ENCODE measurements at regions not wholly inside any gene's neighbourhood (a gene's known extent, or its start where the extent isn't known, plus 50 kb on each side); places are given as distances from the start of the nearest gene placed in this dataset.

DNA sequence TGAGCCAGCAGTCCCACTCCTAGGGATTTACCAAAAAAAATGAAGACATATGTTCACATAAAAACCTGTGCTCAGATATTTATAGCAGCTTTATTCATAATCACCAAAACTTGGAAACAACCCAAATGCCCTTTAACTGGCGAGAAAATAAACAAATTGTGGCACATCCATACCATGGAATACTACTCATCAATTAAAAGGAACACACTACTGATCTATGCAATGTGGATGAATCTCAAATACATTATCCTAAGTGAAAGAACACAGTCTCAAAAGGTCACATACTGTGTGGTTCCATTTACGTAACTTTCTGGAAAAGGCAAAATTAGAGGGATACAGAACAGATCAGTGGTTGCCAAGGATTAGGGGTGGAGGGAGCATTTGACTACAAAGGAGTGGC, 394.5 kb downstream of the SHQ1 start:
- no peak for DNase-seq

DNA sequence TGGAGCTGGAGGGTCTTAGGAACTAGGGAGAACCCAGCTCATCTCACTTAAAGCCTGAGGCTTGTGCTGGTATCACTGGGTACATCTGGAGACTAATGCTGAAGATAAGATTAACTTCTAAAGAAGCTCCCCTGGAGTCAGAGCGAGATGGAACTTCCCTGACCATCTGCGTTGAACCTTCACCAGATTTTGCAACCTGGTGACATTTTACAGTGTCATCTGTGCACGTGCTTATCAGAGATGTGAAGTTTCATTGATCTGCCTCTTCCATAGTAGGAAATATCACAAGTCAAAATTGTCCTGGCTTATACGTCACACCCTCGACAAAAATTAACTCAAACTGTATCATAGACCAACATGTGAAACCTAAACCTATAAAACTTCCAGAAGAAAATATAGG, 395.5 kb downstream of the SHQ1 start:
- no peak for DNase-seq

DNA sequence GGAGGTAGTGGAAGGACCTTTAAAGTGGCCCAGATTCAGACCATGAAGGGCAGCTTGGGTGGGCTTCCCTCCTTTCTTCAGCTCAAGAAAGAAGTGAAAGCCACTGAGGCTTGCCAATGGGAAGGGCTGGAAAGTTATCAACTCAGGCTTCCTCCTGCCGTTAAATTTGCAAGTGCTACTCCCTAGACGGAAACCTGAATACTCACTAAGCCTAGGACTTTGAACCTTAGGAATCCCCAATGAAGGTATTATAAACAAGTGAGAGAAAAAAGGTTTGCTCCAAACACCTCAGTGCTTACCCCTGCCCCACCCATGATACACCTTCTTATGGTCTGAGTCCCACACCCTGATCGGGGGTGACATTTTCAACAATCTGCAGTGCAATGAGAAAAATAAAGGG, 396.4 kb downstream of the SHQ1 start:
- DNase-seq: no peak

DNA sequence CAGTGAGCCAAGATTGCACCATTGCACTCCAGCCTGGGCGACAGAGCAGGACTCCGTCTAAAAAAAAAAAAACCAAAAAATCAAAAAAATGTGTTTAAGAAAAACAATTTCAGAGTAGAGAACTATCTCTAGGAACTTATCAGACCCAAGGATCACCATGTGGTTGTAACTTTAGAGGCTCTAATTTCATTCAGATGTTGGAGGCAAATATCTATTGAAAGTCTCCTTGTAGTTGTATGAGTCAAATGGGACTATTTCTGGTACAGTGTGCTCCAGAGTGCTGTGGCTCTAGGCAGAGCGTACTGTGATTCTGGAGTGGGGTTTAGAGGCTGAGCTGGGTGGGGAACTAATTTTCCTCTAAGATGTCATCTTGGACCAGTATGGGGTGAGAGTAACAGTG, 398.7 kb downstream of the SHQ1 start:
- DNase-seq: no peak

DNA sequence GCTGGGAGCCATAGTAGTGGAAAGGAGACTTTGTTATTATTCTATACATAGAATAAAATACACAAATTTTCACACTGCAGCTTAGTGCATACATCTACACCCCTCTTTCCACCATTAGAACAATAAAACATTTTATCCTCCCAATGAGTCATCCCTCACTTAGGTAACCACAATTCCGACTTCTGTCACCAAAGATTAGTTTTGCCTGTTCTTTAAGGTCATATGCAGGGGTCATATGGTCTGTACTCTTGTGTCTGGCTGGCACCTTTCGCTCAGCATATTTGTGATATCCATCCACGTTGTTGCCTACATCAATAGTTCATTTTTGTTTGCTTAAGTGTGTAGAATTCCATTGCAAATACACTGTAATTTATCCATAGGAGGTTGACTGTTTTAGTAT, 399.4 kb downstream of the SHQ1 start:
- DNase-seq: no peak

DNA sequence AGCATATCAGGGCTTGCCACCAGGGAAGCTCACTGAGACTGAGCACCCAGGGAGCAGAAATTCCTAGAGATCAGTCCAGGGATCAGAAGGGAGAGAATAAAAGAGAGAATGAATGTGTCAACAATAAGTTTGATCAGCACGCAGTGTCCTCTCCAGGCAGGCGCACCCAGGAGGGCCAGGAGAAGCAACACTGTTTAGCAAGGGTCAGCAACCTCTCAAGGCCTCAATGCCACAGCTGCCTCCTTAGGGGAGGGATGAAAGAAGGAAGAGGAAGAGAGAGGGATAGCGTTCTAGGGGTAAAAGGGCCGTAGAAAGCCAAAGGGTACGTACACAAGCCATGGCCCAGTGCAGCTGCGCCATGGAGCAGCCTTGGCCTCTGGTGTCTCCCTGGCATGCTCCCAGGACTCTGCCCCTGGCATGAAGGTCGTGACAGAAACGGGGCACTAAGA, 399.8 kb downstream of the SHQ1 start:
- DNase-seq: no peak

DNA sequence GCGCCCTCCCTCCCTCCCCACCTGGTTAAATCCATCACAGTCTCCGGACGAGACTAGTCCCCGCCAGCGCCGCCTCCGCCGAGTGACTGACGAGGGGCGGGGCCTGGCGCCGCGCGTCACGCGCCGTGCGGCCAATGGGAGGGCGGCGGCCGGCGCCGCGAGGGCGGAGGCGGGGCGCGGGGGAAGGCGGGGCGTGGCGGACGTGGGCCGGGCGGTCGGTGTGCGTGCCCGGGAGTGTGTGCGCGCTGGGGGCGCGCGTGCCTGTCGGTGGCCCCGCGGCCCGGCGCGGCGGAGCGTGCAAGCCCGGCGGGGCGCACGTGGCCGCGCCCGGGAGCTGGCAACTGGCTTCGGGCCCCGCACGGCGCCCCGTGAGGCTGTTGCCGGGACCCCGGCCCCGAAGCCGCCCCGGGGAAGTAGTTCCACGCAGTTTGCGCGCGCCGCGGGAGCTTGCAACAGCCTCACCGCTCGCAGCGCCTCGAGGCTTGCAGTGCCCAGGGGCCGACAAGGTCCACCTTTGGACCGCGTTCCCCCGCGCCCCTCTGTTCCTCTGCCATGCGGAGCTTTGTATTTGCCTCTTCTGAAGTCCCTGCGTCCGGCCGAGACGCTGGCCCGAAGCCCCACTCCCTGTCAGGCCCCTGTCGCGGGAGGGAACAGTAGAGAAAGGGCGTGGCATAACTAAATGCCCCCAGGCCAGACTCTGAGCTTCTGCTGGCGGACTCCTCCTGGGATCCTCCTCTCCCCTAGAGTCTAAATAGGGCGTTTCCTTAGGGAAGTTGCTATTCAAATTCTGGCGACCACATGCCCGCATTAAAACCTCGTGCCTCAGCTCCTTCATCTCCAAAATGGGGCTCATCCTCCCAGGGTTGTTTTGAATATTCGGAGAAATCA, 400.9 kb downstream of the SHQ1 start:
- DNase-seq: peak; percentile 6

DNA sequence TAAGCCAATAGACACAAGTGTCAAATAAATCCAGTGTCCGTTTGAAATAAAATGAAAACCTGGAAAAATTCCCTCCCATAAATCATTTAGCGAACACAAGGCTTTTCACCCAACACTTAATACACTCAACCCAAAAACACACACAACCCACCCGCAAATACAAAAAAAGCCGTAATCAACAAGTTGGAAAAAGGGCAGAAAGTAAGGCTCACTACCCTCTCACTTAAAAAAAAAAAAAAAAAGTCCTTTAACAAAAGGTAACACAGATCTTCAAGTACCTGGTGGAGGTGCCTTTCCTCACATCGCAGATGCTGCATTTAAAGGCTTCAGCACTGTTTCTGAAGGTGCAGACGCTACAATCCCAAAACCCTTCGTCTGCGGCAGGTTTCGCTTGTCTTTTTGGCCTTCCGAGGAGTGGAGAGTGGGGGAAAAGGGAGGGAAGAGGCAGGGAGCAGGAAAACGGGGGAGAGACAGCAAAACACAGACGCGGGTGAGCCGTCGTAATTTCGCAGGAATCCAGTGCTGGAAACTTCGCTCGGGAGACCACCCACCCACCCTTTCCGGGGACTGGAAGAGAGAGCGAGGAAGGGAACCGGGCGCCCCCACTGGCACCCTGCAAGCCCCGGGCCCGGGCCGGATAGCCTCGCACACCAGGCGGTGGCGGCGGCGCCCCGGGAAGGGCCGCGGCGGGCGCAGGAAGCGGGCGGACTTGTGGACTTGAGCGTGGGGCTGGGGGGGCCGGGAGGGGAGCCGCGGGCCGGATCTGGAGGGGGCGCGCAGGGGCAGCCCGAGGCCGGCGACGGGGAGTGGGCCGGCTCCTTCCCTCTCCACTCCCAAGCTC, 401.8 kb downstream of the SHQ1 start, which contains the start of gene RYBP:
Gene RYBP, minus strand, starts transcription at position 404 of the 841 bp plus-strand sequence.
- DNase-seq: no peak

DNA sequence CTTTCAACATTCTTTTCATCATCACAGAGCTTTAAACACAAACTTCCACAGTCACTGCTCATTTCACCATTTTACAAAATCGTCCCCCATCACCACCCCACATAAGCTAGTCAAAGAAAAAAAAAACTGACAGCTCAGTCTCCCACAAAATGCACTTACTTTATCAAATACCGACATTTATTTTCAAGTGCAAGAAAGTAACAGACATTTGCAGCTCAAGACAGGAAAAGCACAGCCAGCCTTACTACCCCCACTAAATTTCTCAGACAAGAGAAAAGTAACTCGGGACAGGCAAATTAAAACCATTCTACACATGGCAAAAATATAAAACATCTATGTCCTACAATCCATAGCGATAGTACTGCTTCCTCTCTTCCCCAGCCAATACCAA, 402.4 kb downstream of the SHQ1 start:
- DNase-seq: no peak

DNA sequence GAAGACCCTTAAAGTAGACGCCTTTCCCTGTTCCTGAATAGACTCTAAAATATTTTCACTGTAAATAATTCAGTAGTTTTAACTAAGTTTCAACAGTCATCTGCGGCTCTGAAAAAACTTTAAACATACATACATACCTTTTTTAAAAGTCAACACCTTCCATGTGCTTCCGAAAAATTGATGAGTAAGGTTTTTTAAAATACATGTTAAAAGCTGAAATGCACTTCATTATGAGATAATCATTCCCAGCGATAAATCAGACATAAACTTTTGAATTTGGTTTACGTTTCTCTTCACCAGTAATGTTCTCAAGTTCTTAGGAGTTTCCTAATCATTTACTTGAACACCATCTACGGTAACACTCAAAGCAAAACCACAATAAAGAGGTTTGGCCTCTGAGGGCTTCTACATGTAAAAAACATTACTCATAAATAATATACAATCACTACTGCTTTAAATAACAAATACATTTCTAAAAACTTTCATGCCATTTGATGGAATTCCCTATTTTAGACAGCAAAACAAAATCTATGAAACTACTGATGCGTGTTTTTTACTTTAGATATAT, 403.5 kb downstream of the SHQ1 start:
- DNase-seq: no peak

DNA sequence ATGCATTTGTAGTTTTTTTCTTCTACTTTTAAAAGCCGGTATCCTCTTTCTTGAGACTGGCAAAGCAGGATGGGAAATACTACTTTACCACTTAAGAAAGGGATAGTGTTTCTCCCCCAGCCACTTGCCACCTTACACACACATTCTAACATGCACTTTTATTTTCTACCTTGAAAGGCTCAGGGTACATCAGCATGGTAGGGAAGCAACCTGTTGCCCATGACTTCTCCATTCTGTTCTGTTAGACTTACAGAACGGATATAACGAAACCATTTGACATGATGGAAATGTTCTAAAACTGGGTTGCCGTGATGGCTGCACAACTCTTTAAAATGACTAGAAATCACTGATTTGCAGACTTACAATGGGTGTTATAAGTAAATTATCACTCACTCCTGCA, 405.5 kb downstream of the SHQ1 start:
- no peak for DNase-seq

DNA sequence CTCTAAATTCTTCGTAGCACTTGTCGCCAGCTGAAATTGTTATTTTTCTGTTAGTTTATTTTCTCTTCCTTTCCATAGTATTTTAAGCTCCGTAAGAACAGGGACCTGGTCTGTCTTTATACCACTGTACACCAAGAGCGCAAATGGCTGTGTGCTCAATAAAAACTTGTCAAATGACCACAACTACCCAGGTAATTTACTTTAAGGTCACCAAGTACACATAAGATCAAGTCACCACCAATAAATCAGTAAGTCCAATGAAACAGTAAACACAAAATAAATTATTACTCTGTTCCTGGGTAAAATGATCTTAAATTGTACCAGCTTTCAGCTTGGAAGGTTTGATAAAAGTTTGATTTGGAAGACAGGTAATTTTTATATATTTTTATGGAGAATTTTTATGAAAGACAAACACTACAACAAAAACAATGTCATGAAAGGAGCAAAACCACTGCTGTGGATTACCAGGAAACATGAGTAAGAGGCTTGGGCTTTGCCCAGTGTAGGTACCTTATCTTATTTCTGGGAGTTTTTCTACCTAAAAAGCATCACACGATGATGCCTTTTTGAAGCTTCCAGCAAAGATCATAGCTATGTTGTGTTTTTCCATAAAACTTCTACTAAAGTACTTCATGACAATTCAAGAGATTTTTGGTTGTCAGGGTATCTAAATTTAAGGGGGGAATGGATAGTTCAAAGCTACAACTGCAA, 406.8 kb downstream of the SHQ1 start:
- DNase-seq: no peak

DNA sequence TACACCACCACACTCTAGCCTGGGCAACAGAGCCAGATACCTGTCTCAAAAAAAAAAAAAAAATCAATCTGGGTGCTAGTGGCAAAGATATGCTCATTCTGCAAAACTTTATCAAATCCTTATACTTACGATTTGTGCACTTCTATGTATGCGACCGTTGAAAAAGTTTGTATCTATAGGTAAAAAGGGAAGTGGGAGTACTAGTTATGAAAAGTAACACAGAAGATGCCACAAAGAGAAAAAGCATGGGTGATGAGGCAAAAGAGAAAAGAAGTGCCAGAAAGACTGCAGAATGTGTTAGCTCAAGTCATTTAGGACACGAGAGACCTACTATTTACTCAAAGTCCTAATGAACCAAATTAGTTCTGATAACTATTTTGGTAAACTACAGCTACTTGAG, 407.8 kb downstream of the SHQ1 start:
- DNase-seq: no peak

DNA sequence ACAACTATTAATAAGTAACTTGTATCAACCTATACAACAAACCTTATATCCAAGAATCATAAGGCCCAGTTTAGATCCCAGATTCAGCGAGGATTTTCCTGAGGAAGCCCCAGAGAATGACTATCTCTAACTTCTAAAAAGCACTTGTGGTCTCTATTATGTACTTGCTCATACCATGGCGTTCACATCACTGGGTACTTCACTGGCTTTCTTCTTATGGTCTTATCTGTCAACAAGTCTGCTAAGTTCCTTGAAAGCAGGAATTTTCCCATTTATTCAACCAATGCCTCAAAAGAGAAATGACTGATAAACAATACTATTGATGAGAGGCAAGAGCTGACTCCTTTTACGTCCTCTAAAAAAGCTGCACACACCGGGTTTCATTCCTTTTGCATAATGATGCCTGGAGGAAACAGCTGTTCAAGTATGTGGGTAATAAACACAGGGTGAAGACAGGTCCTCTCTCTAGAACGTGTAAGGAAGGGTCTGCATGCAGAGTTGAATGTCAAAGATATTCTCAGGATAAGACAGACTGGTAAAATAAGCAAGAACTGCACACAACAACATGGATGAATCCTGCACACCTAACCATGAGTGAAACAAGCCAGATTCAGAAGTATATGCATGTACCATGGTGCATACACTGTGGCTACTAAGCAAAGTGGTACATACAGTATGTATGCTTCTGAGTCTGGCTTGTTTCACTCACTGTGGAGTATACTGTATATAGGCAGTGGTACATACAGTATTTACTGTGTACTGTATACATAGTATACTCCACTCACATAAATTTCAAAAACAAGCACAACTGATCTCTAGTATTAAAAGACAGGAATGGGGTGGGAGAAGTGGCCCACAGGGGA, 408.7 kb downstream of the SHQ1 start:
- DNase-seq: no peak

DNA sequence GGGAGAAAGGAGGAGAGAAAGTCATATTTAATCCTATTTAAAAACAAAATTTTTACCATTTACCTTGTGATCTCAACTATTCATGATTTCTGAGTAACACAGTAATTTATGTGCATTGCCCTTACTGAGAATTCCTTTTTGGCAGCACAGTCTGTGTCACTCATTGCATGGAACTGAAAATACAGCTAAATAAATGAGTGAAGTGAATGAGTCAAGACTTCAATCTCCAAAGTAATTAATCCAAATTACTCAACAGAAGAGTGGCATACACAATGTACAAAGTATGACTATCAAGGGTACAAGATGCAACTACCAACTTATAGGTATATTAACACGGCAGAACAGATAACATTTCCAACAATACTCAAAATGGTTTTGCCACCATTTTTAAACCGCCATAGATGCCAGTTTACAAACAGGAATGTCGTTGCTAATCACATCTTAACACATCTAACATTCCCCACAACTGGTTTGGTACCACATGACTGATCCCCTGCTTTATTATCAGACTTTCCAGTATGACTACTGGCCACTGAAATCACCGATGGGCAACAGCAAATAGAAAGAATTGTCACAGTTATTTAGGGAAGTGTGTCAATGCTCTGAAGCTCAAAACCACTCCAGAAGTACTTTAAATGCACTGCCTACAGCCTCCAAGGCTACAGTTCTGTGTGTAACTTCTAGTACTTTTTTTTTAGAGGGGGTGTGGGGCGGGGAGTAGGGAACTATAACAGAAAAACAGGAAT, 410.4 kb downstream of the SHQ1 start:
- DNase-seq: no peak

DNA sequence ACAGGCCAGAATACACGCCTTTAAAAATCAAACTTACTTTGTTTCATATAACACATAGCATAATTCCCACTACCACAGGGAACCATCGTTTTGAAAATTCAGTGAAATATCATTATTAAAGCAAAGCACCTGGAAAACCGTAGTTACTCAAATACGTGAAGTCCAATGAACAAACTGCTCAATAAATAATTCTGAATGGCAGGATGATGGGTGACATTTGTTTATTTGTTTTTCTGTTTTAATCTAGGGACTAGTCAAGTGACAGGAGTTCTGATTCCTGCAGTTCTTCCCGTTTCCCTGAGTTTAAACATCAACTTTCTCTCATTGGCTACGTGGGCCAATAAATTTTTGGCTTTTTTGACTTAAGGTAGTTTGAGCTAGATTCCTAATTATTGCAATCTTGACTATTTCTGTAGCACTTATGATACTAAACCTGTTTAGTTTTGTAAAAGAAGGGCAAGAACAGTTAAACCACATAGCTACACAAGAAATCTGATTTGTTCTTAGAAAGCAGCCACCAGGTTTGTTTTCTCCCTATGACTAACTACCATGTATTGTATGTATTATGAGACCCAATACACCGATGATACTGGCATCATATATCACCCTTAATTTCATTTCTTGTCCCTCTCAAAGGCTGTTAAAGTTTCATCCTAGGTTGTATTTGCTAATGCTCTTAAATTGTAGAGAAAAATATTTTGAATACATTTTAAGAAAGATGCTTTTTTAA, 411.2 kb downstream of the SHQ1 start:
- DNase-seq: no peak

DNA sequence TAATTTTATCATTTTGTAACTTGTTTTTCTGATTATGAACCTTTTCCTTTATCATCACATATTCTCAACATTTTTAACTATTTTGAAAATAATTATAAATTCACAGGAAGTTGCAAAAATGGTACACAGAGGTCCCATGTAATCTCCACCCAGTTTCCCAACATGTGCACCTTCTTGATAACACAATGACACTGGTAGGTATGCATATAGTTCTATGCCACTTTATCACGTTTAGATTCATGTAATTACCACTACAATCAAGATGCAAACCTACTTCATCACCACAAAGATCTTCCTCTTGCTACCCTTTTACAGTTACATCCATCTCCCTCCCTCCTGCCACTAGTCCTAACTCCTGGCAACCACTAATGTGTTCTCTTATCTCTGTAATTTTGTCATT, 413.9 kb downstream of the SHQ1 start:
- DNase-seq: no peak

DNA sequence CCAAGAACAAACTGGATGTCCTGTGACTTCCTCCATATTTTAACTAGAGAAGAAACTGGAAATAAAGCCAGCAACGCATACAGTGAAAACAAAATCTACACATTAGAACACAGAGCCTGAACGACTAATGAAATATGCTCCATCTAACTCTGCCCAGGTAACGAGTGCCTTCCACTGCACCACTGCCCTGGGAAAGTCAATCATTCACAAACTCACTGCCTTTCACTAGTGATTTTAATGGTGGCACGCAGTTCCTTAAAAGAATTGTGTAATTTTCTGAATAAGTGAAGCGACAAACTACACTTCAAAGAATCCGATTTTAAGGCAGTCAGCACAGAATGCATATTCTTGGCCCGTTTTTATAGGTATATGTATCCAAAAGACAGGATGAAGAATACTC, 416.0 kb downstream of the SHQ1 start:
- DNase-seq: no peak

DNA sequence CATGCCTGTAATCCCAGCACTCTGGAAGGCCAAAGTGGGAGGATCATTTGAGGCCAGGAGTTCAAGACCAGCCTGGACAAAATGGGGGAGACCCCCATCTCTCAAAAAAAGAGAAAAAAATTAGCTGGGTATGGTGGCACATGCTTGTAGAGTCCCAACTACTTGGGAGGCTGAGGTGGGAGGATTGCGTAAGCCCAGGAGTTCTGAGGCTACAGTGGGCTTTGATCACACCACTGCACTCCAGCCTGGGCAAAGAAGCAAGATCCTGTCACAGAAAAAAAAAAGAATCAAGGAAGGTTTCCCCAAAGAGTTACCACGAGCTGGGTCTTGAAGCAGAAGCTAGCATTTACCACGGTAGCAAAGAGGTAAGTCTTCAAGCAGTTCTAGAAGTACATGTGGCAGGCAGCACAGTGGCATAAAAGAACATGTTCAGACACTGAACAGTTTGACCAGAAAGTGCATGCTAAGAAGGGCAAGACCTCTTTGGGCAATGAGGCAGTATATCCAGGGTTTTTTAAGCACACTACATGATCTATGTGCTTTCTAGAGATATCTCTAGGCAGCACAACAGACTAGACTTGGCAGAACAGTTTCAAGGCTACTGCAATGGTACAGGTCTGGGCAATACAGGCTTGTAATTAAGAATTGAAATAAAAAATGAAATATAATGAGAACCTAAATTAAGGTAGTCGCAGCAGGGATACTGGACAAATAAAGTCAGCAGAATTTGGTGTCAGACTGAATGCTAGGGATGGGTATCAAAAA, 418.5 kb downstream of the SHQ1 start:
- DNase-seq: no peak

DNA sequence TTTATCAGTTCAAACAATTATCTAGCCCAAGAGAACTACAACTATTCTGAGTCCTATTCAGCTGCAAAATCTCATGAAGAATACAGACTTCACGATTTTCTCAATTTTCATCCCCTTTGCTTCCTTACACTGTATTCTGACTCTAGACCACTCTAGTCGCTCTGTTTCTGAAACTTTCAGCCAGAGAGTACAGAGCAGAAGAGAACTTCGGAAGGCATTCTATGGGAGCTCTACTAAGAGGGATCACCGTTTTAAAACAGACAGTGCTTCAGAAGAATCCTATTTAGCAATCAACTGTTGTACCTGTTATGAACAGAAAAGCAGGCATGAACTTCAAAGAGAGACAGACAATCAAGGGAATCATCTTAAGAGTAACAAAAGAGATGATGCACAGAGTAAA, 419.4 kb downstream of the SHQ1 start:
- DNase-seq: no peak

Data from SHP77 treated with DMSO at 0.1 percent for 48 hours (cell line).